CD8-positive, alpha-beta memory T cell (primary cell): ENCODE measurements at regions not wholly inside any gene's neighbourhood (a gene's known extent, or its start where the extent isn't known, plus 50 kb on each side); places are given as distances from the start of the nearest gene placed in this dataset.
"Not testable (repeated sequence)": the region's sequence is repeated elsewhere in the genome, so short reads cannot be mapped to it uniquely, and the experiment has no call there.

Source experiments
- CTCF ChIA-PET: fragments of 350-600 bp; sonication (Branson Sonifier 250); formaldehyde crosslinking; loops from one replicate; lab custom pipeline; 2021; ENCODE audit warnings: antibody characterized with exemption; lab: Charles Lee
- POLR2A ChIA-PET: fragments of 350-600 bp; sonication (Branson Sonifier 250); formaldehyde crosslinking; loops from one replicate; lab custom pipeline; 2021; ENCODE audit warnings: antibody characterized with exemption; lab: Charles Lee
- DNase-seq, 5 donors: peaks; one replicate each; pipeline versions ENCODE4 v3.0.0 to v3.0.0-alpha.2; 2020 to 2022; ENCODE audit warnings: mixed read lengths in 1 of 5
- H3K27ac ChIP-seq: one replicate; pipeline ENCODE4 v1.7.0; 2013; ENCODE audit warnings: low read depth, mild to moderate bottlenecking, low read length, moderate library complexity
- H3K27me3 ChIP-seq: 2 replicates; pipeline ENCODE4 v1.7.0; 2013; ENCODE audit warnings: low read length, mild to moderate bottlenecking; ENCODE audit not compliant: insufficient read depth, poor library complexity, severe bottlenecking
- H3K36me3 ChIP-seq: 2 replicates; pipeline ENCODE4 v1.7.0; 2013; ENCODE audit warnings: mild to moderate bottlenecking, low read length, moderate library complexity; ENCODE audit not compliant: insufficient read depth
- H3K4me1 ChIP-seq: 2 replicates; pipeline ENCODE4 v1.7.0; 2013; ENCODE audit warnings: mild to moderate bottlenecking, low read length, moderate library complexity; ENCODE audit not compliant: insufficient read depth
- H3K4me3 ChIP-seq: 2 replicates; pipeline ENCODE4 v1.7.0; 2013; ENCODE audit warnings: mild to moderate bottlenecking, low read length
- H3K9me3 ChIP-seq: 2 replicates; pipeline ENCODE4 v1.7.0; 2013; ENCODE audit warnings: mild to moderate bottlenecking, low read length
- H3K27ac Mint-ChIP-seq, 8 donors: one replicate each; pipeline ENCODE4 v1.8.0; 2020 to 2021; ENCODE audit warnings: mixed read lengths in 8 of 8, mild to moderate bottlenecking in 6 of 8, inconsistent platforms in 3 of 8, moderate library complexity in 3 of 8
- H3K27me3 Mint-ChIP-seq, 2 donors: one replicate each; pipeline ENCODE4 v1.8.0; 2020 to 2021; ENCODE audit warnings: mixed read lengths in 2 of 2, mild to moderate bottlenecking in 1 of 2, moderate library complexity in 1 of 2
- H3K36me3 Mint-ChIP-seq, 3 donors: one replicate each; pipeline ENCODE4 v1.8.0; 2020 to 2021; ENCODE audit warnings: mixed read lengths in 3 of 3, inconsistent platforms in 1 of 3, mild to moderate bottlenecking in 1 of 3
- H3K4me1 Mint-ChIP-seq, 3 donors: one replicate each; pipeline ENCODE4 v1.8.0; 2020 to 2021; ENCODE audit warnings: mixed read lengths in 3 of 3, inconsistent platforms in 1 of 3, mild to moderate bottlenecking in 1 of 3
- H3K4me3 Mint-ChIP-seq, 7 donors: one replicate each; pipeline ENCODE4 v1.8.0; 2020 to 2021; ENCODE audit warnings: mixed read lengths in 7 of 7, mild to moderate bottlenecking in 6 of 7, moderate library complexity in 4 of 7, inconsistent platforms in 2 of 7
- H3K9me3 Mint-ChIP-seq, 5 donors: one replicate each; pipeline ENCODE4 v1.8.0; 2020 to 2022; ENCODE audit warnings: mixed read lengths in 5 of 5, mild to moderate bottlenecking in 3 of 5, moderate library complexity in 2 of 5, inconsistent platforms in 1 of 5

DNA sequence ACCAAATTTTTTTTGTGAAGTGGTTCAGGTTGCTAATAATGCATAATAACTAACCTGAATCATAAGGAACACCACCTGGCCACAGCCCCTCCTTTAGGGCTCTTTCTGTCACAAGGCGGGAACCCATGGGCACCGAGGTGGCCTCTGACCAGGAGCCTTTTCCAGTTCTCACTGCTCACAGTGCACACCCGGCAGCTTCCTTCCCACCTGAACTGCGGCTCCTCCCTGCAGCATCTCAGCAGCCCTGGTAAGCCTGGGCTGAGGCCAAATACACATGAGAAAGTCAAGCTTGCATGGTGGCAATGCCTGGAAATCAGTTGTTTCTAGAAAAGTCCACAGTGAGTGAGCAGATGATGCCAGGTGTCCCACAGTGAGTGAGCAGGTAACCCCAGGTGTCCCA lies 77.6 kb upstream of the SNTG2 start:
- ChIA-PET POLR2A (no interaction called here), CTCF (no interaction called here)
- Mint-ChIP-seq H3K27ac (no peak overlapping the region), H3K36me3 (no peaks in the 10 kb centered on the region), H3K4me1 (peaks cover 0 to 4% (median 0%) of the 10 kb centered on the region in 3 donors), H3K4me3 (no peak overlapping the region), H3K27me3 (peaks cover 8 to 17% of the 10 kb centered on the region in 2 donors), H3K9me3 (no peaks in the 10 kb centered on the region)
- DNase-seq: no peak
- H3K4me1 ChIP-seq: no peaks in the 10 kb centered on the region
- no peak overlapping the region for H3K27ac ChIP-seq
- H3K36me3 ChIP-seq: no peaks in the 10 kb centered on the region
- H3K9me3 ChIP-seq: no peaks in the 10 kb centered on the region
- H3K4me3 ChIP-seq: no peak overlapping the region
- peaks cover 3% of the 10 kb centered on the region for H3K27me3 ChIP-seq

DNA sequence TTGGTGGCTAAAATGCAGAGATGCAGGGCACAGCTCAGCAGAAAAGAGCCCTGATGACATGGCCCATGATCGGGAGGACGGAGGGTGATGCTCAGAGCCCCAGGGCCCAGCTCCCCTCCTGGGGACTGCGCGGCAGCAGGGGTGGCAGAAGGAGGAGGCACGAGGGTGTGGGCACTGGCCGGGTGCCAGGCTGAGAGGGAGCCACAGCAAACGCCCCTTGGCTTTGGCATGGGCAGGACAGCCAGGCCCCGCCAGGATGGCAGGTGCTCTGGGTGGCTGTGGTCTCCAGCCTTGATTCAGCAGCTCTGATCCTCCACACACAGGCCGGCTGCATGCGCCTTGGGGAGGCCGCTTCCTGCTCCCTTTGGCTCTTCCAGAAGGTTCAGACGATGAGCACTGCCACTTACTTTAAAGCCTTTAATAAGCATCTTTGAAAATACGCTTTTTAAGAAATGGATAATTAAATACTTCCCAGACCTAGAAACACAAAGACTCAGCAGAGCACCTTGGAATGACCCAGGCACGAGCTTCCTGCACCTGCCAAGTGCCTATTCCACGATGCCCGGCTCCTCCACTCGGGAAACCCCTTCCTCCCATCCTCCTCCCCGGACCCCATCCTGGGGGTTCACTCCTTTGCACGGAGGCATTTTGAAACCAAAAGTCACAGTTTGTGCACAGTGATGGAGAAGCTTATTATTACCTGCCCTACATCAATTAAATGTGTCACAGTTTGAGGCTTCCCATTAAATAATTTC lies 78.5 kb upstream of the SNTG2 start:
- no peak overlapping the region for H3K27ac ChIP-seq
- ChIA-PET CTCF (no interaction called here), POLR2A (no interaction called here)
- Mint-ChIP-seq H3K27ac (no peak overlapping the region), H3K4me1 (peaks cover 0 to 4% (median 0%) of the 10 kb centered on the region in 3 donors), H3K4me3 (no peak overlapping the region), H3K36me3 (no peaks in the 10 kb centered on the region), H3K27me3 (peaks cover 9 to 17% of the 10 kb centered on the region in 2 donors), H3K9me3 (no peaks in the 10 kb centered on the region)
- no peak for DNase-seq
- H3K4me3 ChIP-seq: no peak overlapping the region
- no peaks in the 10 kb centered on the region for H3K36me3 ChIP-seq
- H3K9me3 ChIP-seq: no peaks in the 10 kb centered on the region
- peaks cover 3% of the 10 kb centered on the region for H3K27me3 ChIP-seq
- no peaks in the 10 kb centered on the region for H3K4me1 ChIP-seq

DNA sequence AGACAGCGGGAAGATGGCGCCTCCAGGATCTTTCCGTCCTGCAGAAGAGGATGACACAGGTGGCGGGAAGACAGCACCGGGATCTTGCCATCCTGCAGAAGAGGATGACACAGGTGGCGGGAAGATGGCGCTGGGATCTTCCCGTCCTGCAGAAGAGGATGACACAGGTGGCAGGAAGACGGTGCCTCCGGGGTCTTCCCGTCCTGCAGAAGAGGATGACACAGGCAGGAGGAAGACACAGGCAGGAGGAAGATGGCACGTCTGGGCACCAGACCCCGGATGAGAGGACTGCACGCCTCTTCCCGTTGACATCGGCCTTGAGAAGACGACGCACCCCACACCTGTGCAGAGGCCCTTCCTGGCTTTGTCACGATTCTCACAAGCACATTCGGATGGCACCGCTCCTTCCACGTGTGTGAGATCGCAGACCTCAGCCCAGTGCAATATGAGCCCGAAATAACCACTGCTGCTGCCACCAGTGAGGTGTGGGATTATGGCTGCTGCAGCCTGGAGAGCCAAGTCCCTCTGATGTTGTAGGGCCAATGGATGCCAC lies 79.4 kb upstream of the SNTG2 start:
- Histone ChIP-seq H3K9me3 (no peaks in the 10 kb centered on the region), H3K4me3 (no peak overlapping the region), H3K27ac (no peak overlapping the region), H3K27me3 (peaks cover 3% of the 10 kb centered on the region), H3K36me3 (no peaks in the 10 kb centered on the region), H3K4me1 (no peaks in the 10 kb centered on the region)
- Mint-ChIP-seq H3K4me1 (peaks cover 0 to 4% (median 0%) of the 10 kb centered on the region in 3 donors), H3K36me3 (no peaks in the 10 kb centered on the region), H3K4me3 (no peak overlapping the region), H3K27ac (no peak overlapping the region), H3K9me3 (no peaks in the 10 kb centered on the region), H3K27me3 (peaks cover 14 to 25% of the 10 kb centered on the region in 2 donors)
- ChIA-PET CTCF (no interaction called here), POLR2A (no interaction called here)
- no peak for DNase-seq

DNA sequence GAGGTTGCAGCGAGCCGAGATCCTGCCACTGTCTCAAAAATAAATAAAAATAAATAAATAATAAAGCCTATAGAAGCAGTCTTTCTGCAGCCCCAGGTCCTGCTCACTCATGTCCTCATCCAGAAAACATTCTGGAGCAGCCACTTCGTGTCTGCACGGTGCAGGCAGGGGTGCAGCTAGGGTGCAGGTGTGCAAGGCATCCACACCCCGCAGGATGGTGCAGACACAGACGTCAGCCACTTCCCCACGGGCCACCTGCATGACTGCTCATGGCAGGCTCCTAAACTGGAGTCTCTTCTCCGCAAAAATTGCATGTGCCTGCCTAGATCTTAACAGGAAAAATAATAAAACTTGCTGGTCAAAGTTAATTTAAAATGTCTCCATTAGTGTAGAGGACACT lies 80.2 kb upstream of the SNTG2 start:
- H3K27me3 ChIP-seq: peaks cover 3% of the 10 kb centered on the region
- peaks cover 0 to 4% (median 0%) of the 10 kb centered on the region in 3 donors for H3K4me1 Mint-ChIP-seq
- POLR2A ChIA-PET: no interaction called here

DNA sequence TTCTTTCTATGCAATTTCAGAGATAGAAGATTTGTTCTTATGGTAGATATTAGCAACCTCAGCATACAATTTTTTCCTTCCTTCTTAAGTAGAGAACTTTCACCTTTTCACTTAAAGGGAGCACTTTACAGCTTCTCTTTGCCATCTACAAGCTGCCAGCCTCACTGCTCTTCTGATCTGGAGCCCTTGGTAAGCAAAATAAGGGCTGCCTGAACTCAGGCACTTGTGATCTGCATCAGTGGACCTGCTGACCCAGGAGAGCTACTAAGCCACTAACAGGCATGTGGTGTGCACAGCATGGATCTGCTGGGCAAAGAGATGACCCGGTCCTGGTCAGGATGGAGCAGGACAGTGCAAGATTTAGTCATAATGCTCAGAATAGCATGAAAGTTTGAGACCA lies 80.8 kb upstream of the SNTG2 start:
- CTCF ChIA-PET: no interaction called here
- no peak for DNase-seq
- POLR2A ChIA-PET: no interaction called here
- Histone ChIP-seq H3K36me3 (no peaks in the 10 kb centered on the region), H3K27ac (no peak overlapping the region), H3K9me3 (no peaks in the 10 kb centered on the region), H3K4me1 (no peaks in the 10 kb centered on the region), H3K4me3 (no peak overlapping the region), H3K27me3 (peaks cover 3% of the 10 kb centered on the region)
- no peaks in the 10 kb centered on the region for H3K9me3 Mint-ChIP-seq
- H3K27ac Mint-ChIP-seq: no peak overlapping the region
- H3K27me3 Mint-ChIP-seq: peaks cover 18 to 28% of the 10 kb centered on the region in 2 donors
- H3K4me3 Mint-ChIP-seq: no peak overlapping the region
- H3K36me3 Mint-ChIP-seq: no peaks in the 10 kb centered on the region
- peaks cover 0 to 4% (median 0%) of the 10 kb centered on the region in 3 donors for H3K4me1 Mint-ChIP-seq

More for the DNA sequence above, 80.2 kb upstream of the SNTG2 start:
- Mint-ChIP-seq H3K4me3 (no peak overlapping the region), H3K27me3 (peaks cover 16 to 32% of the 10 kb centered on the region in 2 donors), H3K9me3 (no peaks in the 10 kb centered on the region), H3K36me3 (no peaks in the 10 kb centered on the region), H3K27ac (no peak overlapping the region)
- no peaks in the 10 kb centered on the region for H3K36me3 ChIP-seq
- no peak overlapping the region for H3K27ac ChIP-seq
- CTCF ChIA-PET: no interaction called here
- no peaks in the 10 kb centered on the region for H3K4me1 ChIP-seq
- H3K9me3 ChIP-seq: no peaks in the 10 kb centered on the region
- no peak overlapping the region for H3K4me3 ChIP-seq
- DNase-seq: no peak

DNA sequence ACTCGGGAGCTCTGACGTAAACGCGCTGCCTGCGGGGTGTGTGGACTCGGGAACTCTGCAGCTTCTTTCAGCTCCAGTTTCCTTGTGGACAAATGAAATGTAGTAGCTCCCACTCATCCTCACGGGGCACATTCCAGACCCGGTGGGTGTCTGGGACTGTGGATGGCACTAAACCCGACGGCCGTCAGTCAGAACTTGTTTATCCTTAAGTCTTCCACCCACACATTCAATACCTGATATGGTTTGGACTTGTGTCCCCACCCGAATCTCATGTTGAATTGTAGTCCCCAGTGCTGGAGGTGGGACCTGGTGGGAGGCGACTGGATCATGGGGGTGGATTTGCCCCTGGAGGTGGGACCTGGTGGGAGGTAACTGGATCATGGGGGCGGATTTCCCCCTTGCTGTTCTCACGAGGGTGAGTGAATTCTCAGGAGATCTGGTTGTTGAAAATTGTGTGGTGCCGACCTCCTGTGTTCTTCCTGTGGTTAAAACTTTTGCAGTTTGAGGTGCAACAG lies 81.2 kb upstream of the SNTG2 start:
- CTCF ChIA-PET: no interaction called here
- H3K27ac ChIP-seq: no peak overlapping the region
- H3K27me3 ChIP-seq: peaks cover 3% of the 10 kb centered on the region
- Mint-ChIP-seq H3K4me1 (peaks cover 0 to 4% (median 0%) of the 10 kb centered on the region in 3 donors), H3K27me3 (peaks cover 18 to 25% of the 10 kb centered on the region in 2 donors), H3K36me3 (no peaks in the 10 kb centered on the region), H3K9me3 (no peaks in the 10 kb centered on the region), H3K27ac (no peak overlapping the region), H3K4me3 (peak overlapping the region in 1 of 7 donors; percentile 34)
- no peaks in the 10 kb centered on the region for H3K4me1 ChIP-seq
- H3K4me3 ChIP-seq: no peak overlapping the region
- DNase-seq: no peak
- H3K9me3 ChIP-seq: no peaks in the 10 kb centered on the region
- POLR2A ChIA-PET: no interaction called here
- H3K36me3 ChIP-seq: no peaks in the 10 kb centered on the region

DNA sequence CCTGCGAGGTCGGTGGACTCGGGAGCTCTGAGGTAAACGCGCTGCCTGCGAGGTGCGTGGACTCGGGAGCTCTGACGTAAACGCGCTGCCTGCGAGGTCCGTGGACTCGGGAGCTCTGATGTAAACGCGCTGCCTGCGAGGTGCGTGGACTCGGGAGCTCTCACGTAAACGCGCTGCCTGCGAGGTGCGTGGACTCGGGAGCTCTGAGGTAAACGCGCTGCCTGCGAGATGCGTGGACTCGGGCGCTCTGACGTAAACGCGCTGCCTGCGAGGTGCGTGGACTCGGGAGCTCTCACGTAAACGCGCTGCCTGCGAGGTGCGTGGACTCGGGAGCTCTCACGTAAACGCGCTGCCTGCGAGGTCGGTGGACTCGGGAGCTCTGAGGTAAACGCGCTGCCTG lies 81.8 kb upstream of the SNTG2 start:
- H3K36me3 Mint-ChIP-seq, H3K27ac ChIP-seq, H3K4me1 Mint-ChIP-seq, H3K4me3 Mint-ChIP-seq, DNase-seq, H3K9me3 ChIP-seq, H3K9me3 Mint-ChIP-seq, H3K4me1 ChIP-seq, H3K27me3 ChIP-seq, CTCF ChIA-PET, POLR2A ChIA-PET, H3K4me3 ChIP-seq, H3K27ac Mint-ChIP-seq, H3K36me3 ChIP-seq: not testable (repeated sequence)
- H3K27me3 Mint-ChIP-seq: peaks cover 18 to 25% of the 10 kb centered on the region in 2 donors

DNA sequence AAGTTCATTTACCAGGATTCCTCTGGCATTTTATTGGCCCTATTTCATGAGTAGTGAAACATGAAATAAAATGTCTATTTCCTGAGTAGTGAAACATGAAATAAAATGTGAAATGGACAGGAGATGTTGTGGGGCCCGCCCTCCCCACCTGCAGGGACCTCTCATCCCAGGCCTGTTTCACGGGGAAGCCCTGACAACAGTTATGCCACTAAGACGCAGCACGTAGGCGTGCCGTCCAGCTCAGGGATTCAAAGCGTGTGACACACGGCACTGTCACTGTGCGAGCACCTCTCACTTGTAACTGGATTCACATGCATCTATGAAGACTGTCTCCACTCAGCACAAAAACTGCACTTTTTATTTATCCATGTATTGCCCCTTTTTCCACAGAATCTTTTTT lies 83.4 kb upstream of the SNTG2 start:
- Histone ChIP-seq H3K4me1 (no peaks in the 10 kb centered on the region), H3K36me3 (no peaks in the 10 kb centered on the region), H3K9me3 (no peaks in the 10 kb centered on the region), H3K27ac (no peak overlapping the region), H3K4me3 (no peak overlapping the region), H3K27me3 (peaks cover 3% of the 10 kb centered on the region)
- no peak for DNase-seq
- H3K27ac Mint-ChIP-seq: no peak overlapping the region
- ChIA-PET POLR2A (no interaction called here), CTCF (no interaction called here)
- H3K4me1 Mint-ChIP-seq: peaks cover 0 to 4% (median 0%) of the 10 kb centered on the region in 3 donors
- no peaks in the 10 kb centered on the region for H3K9me3 Mint-ChIP-seq
- no peak overlapping the region for H3K4me3 Mint-ChIP-seq
- H3K36me3 Mint-ChIP-seq: no peaks in the 10 kb centered on the region
- peaks cover 20 to 25% of the 10 kb centered on the region in 2 donors for H3K27me3 Mint-ChIP-seq
